H1 (cell line): ENCODE measurements at regions not wholly inside any gene's neighbourhood (a gene's known extent, or its start where the extent isn't known, plus 50 kb on each side); places are given as distances from the start of the nearest gene placed in this dataset.

ENCODE experiments used
- CTCF ChIA-PET: fragments of 300-600 bp; sonication (Branson Sonifier 250); formaldehyde crosslinking; loops from one replicate; lab custom pipeline; 2021; ENCODE audit not compliant: partially characterized antibody; lab: Charles Lee
- POLR2A ChIA-PET: fragments of 300-600 bp; sonication (Branson Sonifier 250); formaldehyde crosslinking; loops from one replicate; lab custom pipeline; 2021; ENCODE audit warnings: inconsistent platforms; ENCODE audit not compliant: partially characterized antibody; lab: Charles Lee
- DNase-seq, 2 experiments: peaks; one replicate each; pipeline versions ENCODE4 v3.0.0 to v3.0.0-alpha.2; 2010 to 2022; ENCODE audit warnings: low spot score in 2 of 2, low read depth in 1 of 2, mixed read lengths in 1 of 2
- FAIRE-seq: peaks from 2 replicates; lab custom pipeline; 2011; peaks lifted over from hg19 to GRCh38; lab: Jason Lieb, UNC
- H2AFZ ChIP-seq: 2 replicates; pipeline ENCODE4 v1.8.1; 2012; ENCODE audit warnings: low read length, inconsistent platforms
- H2AK5ac ChIP-seq: 2 replicates; pipeline ENCODE4 v1.6.1; 2013; ENCODE audit warnings: low read depth, low read length
- H2BK120ac ChIP-seq: replicated peaks from 2 replicates; pipeline ENCODE3; 2013; ENCODE audit warnings: low read depth, low read length, inconsistent platforms
- H2BK12ac ChIP-seq: 2 replicates; pipeline ENCODE4 v1.6.1; 2013; ENCODE audit warnings: low read depth, low read length
- H2BK15ac ChIP-seq: 2 replicates; pipeline ENCODE4 v1.6.1; 2013; ENCODE audit warnings: low read length
- H2BK20ac ChIP-seq: 2 replicates; pipeline ENCODE4 v1.6.1; 2013; ENCODE audit warnings: low read length
- H2BK5ac ChIP-seq: 2 replicates; pipeline ENCODE4 v1.6.1; 2013; ENCODE audit warnings: low read depth, low read length
- H3K14ac ChIP-seq: 2 replicates; pipeline ENCODE4 v1.6.1; 2013; ENCODE audit warnings: inconsistent platforms; ENCODE audit not compliant: insufficient read length
- H3K18ac ChIP-seq: 2 replicates; pipeline ENCODE4 v1.6.1; 2013; ENCODE audit warnings: low read length; ENCODE audit errors: extremely low read depth
- H3K23ac ChIP-seq: 2 replicates; pipeline ENCODE4 v1.6.1; 2013; ENCODE audit warnings: inconsistent platforms; ENCODE audit not compliant: insufficient read length
- H3K23me2 ChIP-seq: 2 replicates; pipeline ENCODE4 v1.6.1; 2013; ENCODE audit warnings: low read depth, low read length
- H3K27ac ChIP-seq: 2 replicates; pipeline ENCODE4 v1.6.1; 2011; ENCODE audit warnings: low read depth, low read length, inconsistent platforms
- H3K27me3 ChIP-seq, 4 experiments: replicated peaks in 1 of 4; 1 replicate in 1 of 4; 2 replicates in 3 of 4; pipeline versions ENCODE4 v1.6.1 to v1.8.1; 2011 to 2013; ENCODE audit warnings: low read length in 3 of 4, mild to moderate bottlenecking in 3 of 4, inconsistent platforms in 2 of 4, mixed read lengths in 2 of 4, moderate library complexity in 1 of 4; ENCODE audit not compliant: control insufficient read depth in 3 of 4, insufficient read depth in 3 of 4; ENCODE audit errors: extremely low read depth in 1 of 4
- H3K36me3 ChIP-seq, 4 experiments: 2 replicates each; pipeline versions ENCODE4 v1.6.1 to v1.8.1; 2011 to 2013; ENCODE audit warnings: mild to moderate bottlenecking in 4 of 4, low read length in 3 of 4, moderate library complexity in 2 of 4, control low read depth in 1 of 4, inconsistent platforms in 1 of 4; ENCODE audit not compliant: insufficient read depth in 4 of 4, control insufficient read depth in 2 of 4
- H3K4ac ChIP-seq: replicated peaks from 2 replicates; pipeline ENCODE3; 2013; ENCODE audit warnings: low read length, low read depth, mixed read lengths, inconsistent platforms; ENCODE audit not compliant: insufficient read length
- H3K4me1 ChIP-seq, 4 experiments: replicated peaks in 1 of 4; 1 replicate in 1 of 4; 2 replicates in 3 of 4; pipeline versions ENCODE4 v1.6.1 to v1.8.1; 2011 to 2013; ENCODE audit warnings: low read length in 3 of 4, inconsistent platforms in 2 of 4, mixed read lengths in 1 of 4; ENCODE audit not compliant: insufficient read depth in 4 of 4, control insufficient read depth in 3 of 4
- H3K4me2 ChIP-seq, 2 experiments: 2 replicates each; pipeline versions ENCODE4 v1.6.1 to v1.8.1; 2011 to 2013; ENCODE audit warnings: low read depth in 2 of 2, low read length in 2 of 2, control low read depth in 1 of 2, inconsistent platforms in 1 of 2, mild to moderate bottlenecking in 1 of 2; ENCODE audit not compliant: insufficient read depth in 1 of 2
- H3K4me3 ChIP-seq, 4 experiments: fragments of 200-600, 300-600 bp in 1 of 4; sonication (generic), shearing (Covaris generic), sonication (Bioruptor Twin) in 1 of 4; 2 replicates each; pipeline versions ENCODE4 v1.5.1 to v1.8.1; 2011 to 2016; ENCODE audit warnings: low read length in 4 of 4, low read depth in 3 of 4, control low read depth in 2 of 4, inconsistent platforms in 2 of 4, mild to moderate bottlenecking in 2 of 4, mixed read lengths in 1 of 4, moderate library complexity in 1 of 4; ENCODE audit not compliant: insufficient read depth in 2 of 4; ENCODE audit errors: extremely low read depth in 1 of 4
- H3K56ac ChIP-seq: replicated peaks from 2 replicates; pipeline ENCODE3; 2013; ENCODE audit warnings: low read depth, mild to moderate bottlenecking, mixed read lengths, low read length, inconsistent platforms; ENCODE audit not compliant: insufficient read length
- H3K79me1 ChIP-seq: 2 replicates; pipeline ENCODE4 v1.6.1; 2013; ENCODE audit warnings: low read depth, low read length, control low read depth
- H3K79me2 ChIP-seq, 2 experiments: 2 replicates each; pipeline versions ENCODE4 v1.6.1 to v1.8.1; 2012 to 2013; ENCODE audit warnings: low read length in 2 of 2, mild to moderate bottlenecking in 2 of 2, inconsistent platforms in 1 of 2; ENCODE audit not compliant: insufficient read depth in 2 of 2, control insufficient read depth in 1 of 2
- H3K9ac ChIP-seq, 4 experiments: replicated peaks in 1 of 4; 1 replicate in 1 of 4; 2 replicates in 3 of 4; pipeline versions ENCODE4 v1.6.1 to v1.8.1; 2011 to 2013; ENCODE audit warnings: low read depth in 3 of 4, low read length in 3 of 4, control low read depth in 2 of 4, mild to moderate bottlenecking in 2 of 4, moderate library complexity in 2 of 4, inconsistent platforms in 1 of 4; ENCODE audit errors: extremely low read depth in 1 of 4
- H3K9me3 ChIP-seq, 2 experiments: 2 replicates each; pipeline versions ENCODE4 v1.6.1 to v1.8.1; 2012 to 2013; ENCODE audit warnings: mild to moderate bottlenecking in 2 of 2, moderate library complexity in 2 of 2, control low read depth in 1 of 2, inconsistent platforms in 1 of 2, low read depth in 1 of 2, low read length in 1 of 2, mixed read lengths in 1 of 2; ENCODE audit not compliant: insufficient read depth in 2 of 2
- H4K20me1 ChIP-seq, 2 experiments: replicated peaks in 1 of 2; 2 replicates each; pipeline versions ENCODE3 to v1.8.1; 2011 to 2013; ENCODE audit warnings: inconsistent platforms in 2 of 2, low read length in 2 of 2, mild to moderate bottlenecking in 1 of 2; ENCODE audit not compliant: insufficient read depth in 2 of 2, control insufficient read depth in 1 of 2
- H4K5ac ChIP-seq: 2 replicates; pipeline ENCODE4 v1.6.1; 2013; ENCODE audit warnings: low read length, low read depth, mixed read lengths, inconsistent platforms; ENCODE audit not compliant: insufficient read length
- H4K8ac ChIP-seq: 2 replicates; pipeline ENCODE4 v1.8.0; 2013; ENCODE audit warnings: mild to moderate bottlenecking, moderate library complexity, low read length, inconsistent platforms; ENCODE audit not compliant: insufficient read depth; ENCODE audit errors: extremely low read depth
- H4K91ac ChIP-seq: replicated peaks from 2 replicates; pipeline ENCODE3; 2013; ENCODE audit warnings: low read length, mixed read lengths, inconsistent platforms; ENCODE audit not compliant: insufficient read length
- CHD2 ChIP-seq: IDR thresholded peaks from 2 replicates; pipeline ENCODE4 v1.6.1; 2012; ENCODE audit warnings: low read length, improper control_type of control experiment
- EZH2 ChIP-seq: fragments of 200-600 bp; sonication (generic); IDR thresholded peaks from 2 replicates; pipeline ENCODE4 v1.7.1; 2012; ENCODE audit warnings: low read depth, mild to moderate bottlenecking, moderate library complexity, low read length, inconsistent platforms; ENCODE audit not compliant: severe bottlenecking
- POLR2A ChIP-seq, 2 experiments: IDR thresholded peaks; 1 replicate in 1 of 2; 2 replicates in 1 of 2; pipeline ENCODE4 v1.6.1; 2011; ENCODE audit warnings: low read depth in 2 of 2, low read length in 2 of 2, mild to moderate bottlenecking in 2 of 2; ENCODE audit errors: control extremely low read depth in 1 of 2
- RBBP5 ChIP-seq: IDR thresholded peaks from 2 replicates; pipeline ENCODE4 v1.7.1; 2012; ENCODE audit warnings: low read depth, mild to moderate bottlenecking, inconsistent platforms, low read length, moderate library complexity, borderline replicate concordance
- TEAD4 ChIP-seq: IDR thresholded peaks from 2 replicates; pipeline ENCODE4 v1.6.1; 2012; ENCODE audit warnings: low read depth, low read length, inconsistent platforms, mixed read lengths
- WGBS, 2 experiments: shearing (Covaris generic) in 1 of 2; methylation state at CpG; one replicate each; pipeline versions ENCODE4 v1.1.6 to v1.1.7; 2013 to 2015; ENCODE audit warnings: low lambda C conversion rate in 2 of 2, mixed read lengths in 2 of 2, inconsistent platforms in 1 of 2, low coverage in 1 of 2, missing lambda C conversion rate in 1 of 2; ENCODE audit not compliant: insufficient replicate concordance in 2 of 2, insufficient coverage in 1 of 2, insufficient read length in 1 of 2; ENCODE audit errors: extremely low coverage in 1 of 2, missing lambda C conversion rate in 1 of 2; 5-methylcytosine and 5-hydroxymethylcytosine counted together

DNA sequence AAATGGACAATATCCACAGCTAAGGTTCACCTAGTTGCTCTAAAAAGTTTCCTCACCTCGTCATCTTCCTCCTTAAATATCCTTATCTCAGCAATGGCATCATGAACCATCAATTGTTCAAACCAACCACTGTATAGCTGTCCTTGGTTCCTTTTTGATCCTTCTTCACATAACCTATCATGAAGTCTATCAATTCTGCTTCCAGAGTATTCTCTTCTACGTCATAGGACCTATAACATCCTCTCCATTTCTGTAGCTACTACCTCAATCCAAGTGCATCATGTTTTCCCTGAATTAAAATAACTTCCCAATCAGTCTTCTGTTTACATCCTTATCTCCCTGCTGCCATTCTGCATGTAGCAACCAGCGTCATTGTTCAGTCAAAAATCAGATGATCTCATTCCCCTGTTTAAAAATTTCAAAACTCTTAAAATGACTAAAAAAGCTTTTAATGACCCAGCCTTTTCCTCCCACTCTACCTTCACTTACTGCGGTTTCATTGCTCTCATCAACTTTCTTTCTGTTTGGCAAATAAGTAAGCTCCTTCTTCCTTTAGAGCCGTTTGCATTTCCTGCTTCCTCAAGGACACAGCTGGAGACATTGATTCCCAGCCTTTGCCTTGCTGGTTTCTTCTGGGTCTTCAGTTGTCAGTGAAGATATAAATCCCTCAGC is 223.9 kb upstream of the MIR17HG start:
- TF ChIP-seq RBBP5, result no peak
- no peak for TF ChIP-seq CHD2
- no peak for TF ChIP-seq TEAD4
- no peak for TF ChIP-seq EZH2
- TF ChIP-seq POLR2A (IDR thresholded peaks at IDR 0.05; ENCODE audit: control extremely low read depth in 1 of 2, low read depth in 2 of 2, low read length in 2 of 2), result no peak
- TF ChIP-seq, all 59 proteins: peak for 0
- WGBS, 2 experiments, result 75% methylated on average over 5 of the region's 5 CpGs; no CpG with 5 or more reads in 1 of the 2 experiments
- Histone ChIP-seq H4K20me1 (no peaks in the 10 kb centered on the region), H3K79me2 (no peaks in the 10 kb centered on the region), H3K14ac (no peak overlapping the region), H3K23me2 (no peaks in the 10 kb centered on the region), H3K27me3 (no peaks in the 10 kb centered on the region), H3K4me3 (no peak overlapping the region), H4K91ac (no peak overlapping the region), H2BK12ac (no peak overlapping the region), H3K9ac (no peak overlapping the region), H3K23ac (no peak overlapping the region), H3K4me2 (no peak overlapping the region), H4K8ac (no peak overlapping the region), H2BK15ac (no peak overlapping the region), H2BK120ac (no peak overlapping the region), H2AFZ (no peak overlapping the region; the same call in 1 of the 2 replicates), H3K36me3 (no peaks in the 10 kb centered on the region), H3K56ac (no peak overlapping the region), H2BK20ac (no peak overlapping the region), H3K9me3 (no peaks in the 10 kb centered on the region), H3K4me1 (peaks cover 0 to 7% (median 0%) of the 10 kb centered on the region in 4 experiments; a peak in 1 of 7 replicates), H3K79me1 (no peaks in the 10 kb centered on the region), H2AK5ac (no peak overlapping the region), H4K5ac (no peak overlapping the region), H3K27ac (no peak overlapping the region), H3K18ac (no peak overlapping the region), H3K4ac (no peak overlapping the region), H2BK5ac (no peak overlapping the region)
- ChIA-PET CTCF (interaction anchor here (1.1 to 1.4 kb wide), 3 partner anchors 28 to 121 kb away, joined by 3 read pairs; no protein-coding TSS in a partner anchor), POLR2A (no interaction called here)
- FAIRE-seq (peak; percentile 57), DNase-seq (no peak)
